Transverse colon (tissue), 4 donors: ENCODE measurements at regions not wholly inside any gene's neighbourhood (a gene's known extent, or its start where the extent isn't known, plus 50 kb on each side); places are given as distances from the start of the nearest gene placed in this dataset.
A peak's percentile ranks its signal among the peaks of the same experiment; 100 is the strongest.

ENCODE experiments used
- DNase-seq: peaks from one replicate; pipeline ENCODE4 v3.0.0-alpha.2; 2019
- H3K27ac ChIP-seq, 4 donors: fragments of 200-600 bp; sonication (generic); 2 replicates each; pipeline ENCODE4 v1.5.1; 2016 to 2018; ENCODE audit warnings: inconsistent platforms in 4 of 4
- H3K27me3 ChIP-seq: fragments of 200-600 bp; sonication (generic); 2 replicates; pipeline ENCODE4 v1.5.1; 2017; ENCODE audit warnings: inconsistent platforms
- H3K36me3 ChIP-seq, 4 donors: fragments of 200-600 bp; sonication (generic); 2 replicates each; pipeline ENCODE4 v1.5.1; 2017 to 2019; ENCODE audit warnings: inconsistent platforms in 4 of 4
- H3K4me1 ChIP-seq, 4 donors: fragments of 200-600 bp; sonication (generic); 2 replicates each; pipeline ENCODE4 v1.5.1; 2017 to 2020; ENCODE audit warnings: inconsistent platforms in 4 of 4
- H3K4me3 ChIP-seq, 4 donors: fragments of 200-600 bp; sonication (generic); 1 replicate in 1 of 4; 2 replicates in 3 of 4; pipeline versions ENCODE4 v1.5.1 to v1.6.1; 2017 to 2019; ENCODE audit warnings: inconsistent platforms in 4 of 4
- H3K9me3 ChIP-seq, 2 donors: fragments of 200-600 bp; sonication (generic); 2 replicates each; pipeline ENCODE4 v1.5.1; 2017 to 2019; ENCODE audit warnings: inconsistent platforms in 2 of 2
- EP300 ChIP-seq: sonication (generic); formaldehyde crosslinking; IDR thresholded peaks from one replicate; pipeline ENCODE4 v1.6.1; 2017; ENCODE audit warnings: antibody characterized with exemption, low read depth
- POLR2A ChIP-seq: fragments of 450-650 bp; IDR thresholded peaks from one replicate; pipeline ENCODE4 v1.6.1; 2016; ENCODE audit warnings: antibody characterized with exemption, mild to moderate bottlenecking, moderate library complexity
- POLR2AphosphoS5 ChIP-seq, 3 donors: sonication (generic); formaldehyde crosslinking; IDR thresholded peaks; one replicate each; pipeline ENCODE4 v1.6.1; 2016; ENCODE audit warnings: antibody characterized with exemption in 3 of 3
- WGBS, 2 donors: methylation state at CpG; one replicate each; pipeline ENCODE4 v1.1.5; 2018; ENCODE audit warnings: low coverage in 1 of 2; 5-methylcytosine and 5-hydroxymethylcytosine counted together
- in situ Hi-C, 4 donors: fragments of 200-750 bp; cut with MboI; loops; one replicate each; pipeline versions ENCODE4 v1.15.0 to v1.15.1; 2017; ENCODE audit warnings: low sequenced_read_pairs in 3 of 4, low pct_ligation_motif_present in 1 of 4, low pct_unique_long_range_greater_than_20kb in 1 of 4
- intact Hi-C: fragments of 100-400 bp; cut with DNase I; formaldehyde crosslinking; loops from one replicate; pipeline ENCODE4 v1.15.1; 2023; ENCODE audit warnings: low total_unique reads
- TF ChIP-seq, protein P1 (sequence below), 5 experiments: fragments of 200-600 bp in 3 of 5; fragments of 450-650 bp in 2 of 5; sonication (generic) in 3 of 5; IDR thresholded peaks; 1 replicate in 2 of 5; 2 replicates in 3 of 5; pipeline ENCODE4 v1.5.1; 2016 to 2017; ENCODE audit warnings: antibody characterized with exemption in 5 of 5, inconsistent platforms in 3 of 5, mild to moderate bottlenecking in 2 of 5, moderate library complexity in 1 of 5

GRCh38 chr16:80466024-80466987 lies 74.5 kb upstream of the DYNLRB2 start:
- intact Hi-C loops (no loop called here), in situ Hi-C loops (no loop called here)
- no peak for TF ChIP-seq POLR2AphosphoS5 (IDR thresholded peaks at IDR 0.05)
- TF ChIP-seq, protein P1, sequence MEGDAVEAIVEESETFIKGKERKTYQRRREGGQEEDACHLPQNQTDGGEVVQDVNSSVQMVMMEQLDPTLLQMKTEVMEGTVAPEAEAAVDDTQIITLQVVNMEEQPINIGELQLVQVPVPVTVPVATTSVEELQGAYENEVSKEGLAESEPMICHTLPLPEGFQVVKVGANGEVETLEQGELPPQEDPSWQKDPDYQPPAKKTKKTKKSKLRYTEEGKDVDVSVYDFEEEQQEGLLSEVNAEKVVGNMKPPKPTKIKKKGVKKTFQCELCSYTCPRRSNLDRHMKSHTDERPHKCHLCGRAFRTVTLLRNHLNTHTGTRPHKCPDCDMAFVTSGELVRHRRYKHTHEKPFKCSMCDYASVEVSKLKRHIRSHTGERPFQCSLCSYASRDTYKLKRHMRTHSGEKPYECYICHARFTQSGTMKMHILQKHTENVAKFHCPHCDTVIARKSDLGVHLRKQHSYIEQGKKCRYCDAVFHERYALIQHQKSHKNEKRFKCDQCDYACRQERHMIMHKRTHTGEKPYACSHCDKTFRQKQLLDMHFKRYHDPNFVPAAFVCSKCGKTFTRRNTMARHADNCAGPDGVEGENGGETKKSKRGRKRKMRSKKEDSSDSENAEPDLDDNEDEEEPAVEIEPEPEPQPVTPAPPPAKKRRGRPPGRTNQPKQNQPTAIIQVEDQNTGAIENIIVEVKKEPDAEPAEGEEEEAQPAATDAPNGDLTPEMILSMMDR (IDR thresholded peaks at IDR 0.05): peak; percentile 62 to 78 (median 71)
- TF ChIP-seq POLR2A: no peak
- Histone ChIP-seq H3K4me3 (no peak overlapping the region), H3K9me3 (no peaks in the 10 kb centered on the region), H3K36me3 (no peaks in the 10 kb centered on the region), H3K27ac (no peak overlapping the region), H3K27me3 (no peaks in the 10 kb centered on the region), H3K4me1 (peaks cover 0 to 7% (median 2%) of the 10 kb centered on the region in 4 donors)
- peak; percentile 72 for DNase-seq
- WGBS, 2 donors: 27 to 34% methylated on average over 14 to 23 of the region's 24 CpGs

GRCh38 chr16:80463751-80464495 lies 76.9 kb upstream of the DYNLRB2 start:
- no peaks in the 10 kb centered on the region for H3K27me3 ChIP-seq
- no peaks in the 10 kb centered on the region for H3K9me3 ChIP-seq
- no peak for DNase-seq
- no peaks in the 10 kb centered on the region for H3K36me3 ChIP-seq
- in situ Hi-C loops (no loop called here), intact Hi-C loops (no loop called here)
- H3K27ac ChIP-seq: no peak overlapping the region
- no peak overlapping the region for H3K4me3 ChIP-seq
- peaks cover 0 to 7% (median 2%) of the 10 kb centered on the region in 4 donors for H3K4me1 ChIP-seq
- WGBS, 2 donors: 80 to 92% methylated on average over 3 to 8 of the region's 8 CpGs
- TF ChIP-seq POLR2AphosphoS5 (IDR thresholded peaks at IDR 0.05) (no peak), EP300 (no peak), POLR2A (no peak)
- TF ChIP-seq, protein P1 (IDR thresholded peaks at IDR 0.05): no peak

GRCh38 chr16:80463326-80463725 lies 77.5 kb upstream of the DYNLRB2 start:
- Histone ChIP-seq H3K27me3 (no peaks in the 10 kb centered on the region), H3K27ac (no peak overlapping the region), H3K36me3 (no peaks in the 10 kb centered on the region), H3K4me1 (peaks cover 0 to 7% (median 2%) of the 10 kb centered on the region in 4 donors), H3K4me3 (no peak overlapping the region), H3K9me3 (no peaks in the 10 kb centered on the region)
- 30 to 38% methylated on average over 1 to 2 of the region's 2 CpGs for WGBS, 2 donors
- TF ChIP-seq EP300: no peak
- in situ Hi-C loops (no loop called here), intact Hi-C loops (no loop called here)
- no peak for DNase-seq

GRCh38 chr16:80462917-80463316 lies 77.9 kb upstream of the DYNLRB2 start:
- Histone ChIP-seq H3K27ac (no peak overlapping the region), H3K9me3 (no peaks in the 10 kb centered on the region), H3K4me1 (peaks cover 0 to 7% (median 2%) of the 10 kb centered on the region in 4 donors), H3K4me3 (no peak overlapping the region), H3K27me3 (no peaks in the 10 kb centered on the region), H3K36me3 (no peaks in the 10 kb centered on the region)
- TF ChIP-seq, protein P1 (IDR thresholded peaks at IDR 0.05): no peak
- TF ChIP-seq POLR2AphosphoS5 (IDR thresholded peaks at IDR 0.05): no peak
- no peak for TF ChIP-seq EP300
- no peak for TF ChIP-seq POLR2A
- intact Hi-C loops (no loop called here), in situ Hi-C loops (no loop called here)
- 48 to 62% methylated on average over 7 of the region's 7 CpGs for WGBS, 2 donors
- peak; percentile 13 for DNase-seq
